ENCODE measurements at regions not wholly inside any gene's neighbourhood (a gene's known extent, or its start where the extent isn't known, plus 50 kb on each side); places are given as distances from the start of the nearest gene placed in this dataset.

DNA sequence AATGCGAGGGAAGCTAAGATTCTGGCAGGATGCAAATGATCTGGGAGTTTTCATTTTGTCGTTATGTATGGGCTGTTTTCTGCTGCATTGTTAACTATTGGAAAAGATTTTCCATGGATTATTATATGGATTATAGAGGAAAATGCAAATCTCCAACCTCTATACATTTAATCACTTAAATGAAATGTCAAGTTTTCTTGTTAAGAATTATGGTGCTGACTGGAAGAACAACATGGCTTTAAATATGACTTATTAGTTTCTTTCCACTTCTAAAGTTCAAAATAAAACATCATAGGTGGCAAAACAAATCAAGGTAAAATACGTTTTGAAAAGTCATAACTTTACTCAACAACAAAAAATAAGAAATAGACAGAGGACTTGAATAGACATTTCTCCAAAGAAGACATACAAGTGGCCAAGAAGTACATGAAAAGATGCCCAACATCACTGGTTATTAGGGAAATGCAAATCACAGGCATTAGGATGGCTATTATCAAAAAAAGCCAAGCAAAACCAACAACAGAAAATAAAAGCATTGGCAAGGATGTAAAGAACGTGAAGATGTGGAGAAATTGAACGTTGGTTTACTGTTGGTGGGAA is 56.2 kb upstream of the CLDN5 start:
- Histone ChIP-seq H2BK120ac (replicated peaks; ENCODE audit: low read depth, low read length) (no peak overlapping the region), H3K4me3 (ENCODE audit: extremely low read depth in 1 of 4, insufficient read depth in 2 of 4, low read depth in 3 of 4, low read length in 4 of 4) (no peak overlapping the region), H2BK12ac (ENCODE audit: low read depth, low read length) (no peak overlapping the region), H3K4me2 (ENCODE audit: insufficient read depth in 1 of 2, low read depth in 2 of 2, low read length in 2 of 2) (no peak overlapping the region), H4K5ac (ENCODE audit: insufficient read length, low read depth, low read length) (no peak overlapping the region), H3K18ac (ENCODE audit: extremely low read depth, low read length) (no peak overlapping the region), H3K23me2 (ENCODE audit: low read depth, low read length) (no peaks in the 10 kb centered on the region), H2AK5ac (ENCODE audit: low read depth, low read length) (no peak overlapping the region), H3K9me3 (ENCODE audit: insufficient read depth in 2 of 2, low read depth in 1 of 2, low read length in 1 of 2) (no peaks in the 10 kb centered on the region), H3K56ac (replicated peaks; ENCODE audit: insufficient read length, low read depth, low read length) (no peak overlapping the region), H3K36me3 (ENCODE audit: control insufficient read depth in 2 of 4, insufficient read depth in 4 of 4, low read length in 3 of 4) (no peaks in the 10 kb centered on the region), H3K79me2 (ENCODE audit: control insufficient read depth in 1 of 2, insufficient read depth in 2 of 2, low read length in 2 of 2) (no peaks in the 10 kb centered on the region), H4K8ac (ENCODE audit: extremely low read depth, insufficient read depth, low read length) (no peak overlapping the region), H3K4me1 (replicated peaks in 1 of 4; ENCODE audit: control insufficient read depth in 3 of 4, insufficient read depth in 4 of 4, low read length in 3 of 4) (peaks cover 0 to 2% (median 0%) of the 10 kb centered on the region in 4 experiments; a peak in 3 of 7 replicates), H4K20me1 (replicated peaks in 1 of 2; ENCODE audit: control insufficient read depth in 1 of 2, insufficient read depth in 2 of 2, low read length in 2 of 2) (no peaks in the 10 kb centered on the region), H3K9ac (replicated peaks in 1 of 4; ENCODE audit: extremely low read depth in 1 of 4, low read depth in 3 of 4, low read length in 3 of 4) (no peak overlapping the region), H4K91ac (replicated peaks; ENCODE audit: insufficient read length, low read length) (no peak overlapping the region), H2BK15ac (ENCODE audit: low read length) (no peak overlapping the region), H2BK5ac (ENCODE audit: low read depth, low read length) (no peak overlapping the region), H3K23ac (ENCODE audit: insufficient read length) (no peak overlapping the region), H3K14ac (ENCODE audit: insufficient read length) (no peak overlapping the region), H2AFZ (ENCODE audit: low read length) (no peak overlapping the region), H3K27ac (ENCODE audit: low read depth, low read length) (no peak overlapping the region), H3K79me1 (ENCODE audit: low read depth, low read length) (no peaks in the 10 kb centered on the region), H2BK20ac (ENCODE audit: low read length) (no peak overlapping the region), H3K4ac (replicated peaks; ENCODE audit: insufficient read length, low read depth, low read length) (no peak overlapping the region), H3K27me3 (replicated peaks in 1 of 4; ENCODE audit: control insufficient read depth in 3 of 4, extremely low read depth in 1 of 4, insufficient read depth in 3 of 4, low read length in 3 of 4) (no peaks in the 10 kb centered on the region)
- WGBS, 2 experiments (ENCODE audit: extremely low coverage in 1 of 2, insufficient coverage in 1 of 2, insufficient read length in 1 of 2, insufficient replicate concordance in 2 of 2, low coverage in 1 of 2, low lambda C conversion rate in 2 of 2, missing lambda C conversion rate in 1 of 2) = 73% methylated on average over 5 of the region's 5 CpGs; no CpG with 5 or more reads in 1 of the 2 experiments
- DNase-seq (ENCODE audit: low read depth in 1 of 2, low spot score in 2 of 2) (no peak), FAIRE-seq (no peak)
- CTCF ChIA-PET (ENCODE audit: partially characterized antibody) = interaction anchor here (0.8 to 2.1 kb wide), 4 partner anchors 26 to 52 kb away, joined by 3 to 13 read pairs (median 4); no protein-coding TSS in a partner anchor
- POLR2A ChIA-PET (ENCODE audit: partially characterized antibody) = no interaction called here
- TF ChIP-seq MAFK (IDR thresholded peaks at IDR 0.05; ENCODE audit: low read depth, low read length) (no peak), CHD1 (IDR thresholded peaks at IDR 0.05; ENCODE audit: low read depth, low read length) (no peak), HDAC2 (IDR thresholded peaks at IDR 0.05; ENCODE audit: borderline replicate concordance in 1 of 2, low read depth in 2 of 2, low read length in 2 of 2) (no peak), JUND (IDR thresholded peaks at IDR 0.05; ENCODE audit: low read length) (no peak), KDM4A (IDR thresholded peaks at IDR 0.05; ENCODE audit: low read depth, low read length, severe bottlenecking) (no peak), CEBPB (IDR thresholded peaks at IDR 0.05; ENCODE audit: low read depth, low read length) (no peak)

Data from H1 (cell line).